ENCODE measurements at regions not wholly inside any gene's neighbourhood (a gene's known extent, or its start where the extent isn't known, plus 50 kb on each side); places are given as distances from the start of the nearest gene placed in this dataset.

DNA sequence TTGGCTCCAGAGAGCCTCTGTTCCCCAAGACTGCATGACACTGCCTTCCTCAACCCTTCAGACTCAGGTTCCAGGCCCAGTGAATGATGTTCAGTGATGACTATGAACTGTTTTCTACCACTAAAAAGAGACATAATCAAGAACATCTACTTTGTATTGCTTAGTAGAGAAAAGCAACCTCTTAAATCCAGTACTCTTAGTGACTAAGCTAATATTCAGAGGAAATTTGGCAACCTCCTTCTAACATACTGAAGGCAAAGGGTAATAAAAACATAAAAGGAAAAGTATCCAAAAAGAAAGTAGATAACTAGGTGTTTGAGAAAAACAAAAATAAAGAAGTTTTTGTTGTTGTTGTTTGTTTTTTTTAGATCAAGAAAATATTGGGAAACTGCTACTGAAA lies 153.3 kb upstream of the RUNX1 start:
- Mint-ChIP-seq H3K4me1 (ENCODE audit: low read depth) (peaks cover 40% of the 10 kb centered on the region), H3K27ac (no peak overlapping the region)
- CTCF ChIA-PET, result no interaction called here

DNA sequence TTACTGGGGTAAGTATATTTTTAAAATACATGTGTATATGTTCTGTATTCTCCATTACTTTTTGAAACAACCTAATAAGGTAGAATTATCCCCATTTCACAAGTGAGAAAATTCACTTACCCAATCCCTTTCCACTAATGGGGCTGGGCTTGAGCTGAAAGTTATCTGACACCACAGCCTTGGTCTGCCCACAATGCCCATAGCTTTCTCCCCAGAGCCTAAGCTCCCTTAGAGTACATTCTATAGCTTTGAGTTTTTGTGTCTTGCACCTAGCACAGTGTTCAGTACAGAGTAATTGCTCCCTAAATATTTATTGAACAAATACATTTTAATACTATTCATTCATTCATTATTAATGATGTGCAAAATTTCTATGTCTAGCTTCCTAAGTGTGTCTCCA lies 152.7 kb upstream of the RUNX1 start:
- no peaks in the 10 kb centered on the region for H3K27me3 Mint-ChIP-seq
- intact Hi-C loops (cut with micrococcal nuclease), result no loop called here
- TF ChIP-seq, protein P1, sequence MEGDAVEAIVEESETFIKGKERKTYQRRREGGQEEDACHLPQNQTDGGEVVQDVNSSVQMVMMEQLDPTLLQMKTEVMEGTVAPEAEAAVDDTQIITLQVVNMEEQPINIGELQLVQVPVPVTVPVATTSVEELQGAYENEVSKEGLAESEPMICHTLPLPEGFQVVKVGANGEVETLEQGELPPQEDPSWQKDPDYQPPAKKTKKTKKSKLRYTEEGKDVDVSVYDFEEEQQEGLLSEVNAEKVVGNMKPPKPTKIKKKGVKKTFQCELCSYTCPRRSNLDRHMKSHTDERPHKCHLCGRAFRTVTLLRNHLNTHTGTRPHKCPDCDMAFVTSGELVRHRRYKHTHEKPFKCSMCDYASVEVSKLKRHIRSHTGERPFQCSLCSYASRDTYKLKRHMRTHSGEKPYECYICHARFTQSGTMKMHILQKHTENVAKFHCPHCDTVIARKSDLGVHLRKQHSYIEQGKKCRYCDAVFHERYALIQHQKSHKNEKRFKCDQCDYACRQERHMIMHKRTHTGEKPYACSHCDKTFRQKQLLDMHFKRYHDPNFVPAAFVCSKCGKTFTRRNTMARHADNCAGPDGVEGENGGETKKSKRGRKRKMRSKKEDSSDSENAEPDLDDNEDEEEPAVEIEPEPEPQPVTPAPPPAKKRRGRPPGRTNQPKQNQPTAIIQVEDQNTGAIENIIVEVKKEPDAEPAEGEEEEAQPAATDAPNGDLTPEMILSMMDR (IDR thresholded peaks at IDR 0.05), result no peak
- ChIA-PET POLR2A (interaction anchor here (1.1 kb wide), 1 partner anchor 197 kb away, joined by 3 read pairs; no protein-coding TSS in a partner anchor), CTCF (no interaction called here)
- no peak overlapping the region for H3K4me3 Mint-ChIP-seq
- no peak overlapping the region for H3K27ac Mint-ChIP-seq
- peaks cover 39% of the 10 kb centered on the region for H3K4me1 Mint-ChIP-seq (ENCODE audit: low read depth)
- H3K9me3 Mint-ChIP-seq, result no peaks in the 10 kb centered on the region
- no peaks in the 10 kb centered on the region for H3K36me3 Mint-ChIP-seq (ENCODE audit: low read depth)
- DNase-seq (no peak), ATAC-seq (no peak)

More for the DNA sequence above, 153.3 kb upstream of the RUNX1 start:
- Mint-ChIP-seq H3K9me3 (no peaks in the 10 kb centered on the region), H3K4me3 (no peak overlapping the region), H3K36me3 (ENCODE audit: low read depth) (no peaks in the 10 kb centered on the region), H3K27me3 (no peaks in the 10 kb centered on the region)
- POLR2A ChIA-PET, result no interaction called here
- intact Hi-C loops (cut with micrococcal nuclease), result no loop called here
- TF ChIP-seq, protein P1 (IDR thresholded peaks at IDR 0.05), result no peak
- ATAC-seq (no peak), DNase-seq (no peak)

DNA sequence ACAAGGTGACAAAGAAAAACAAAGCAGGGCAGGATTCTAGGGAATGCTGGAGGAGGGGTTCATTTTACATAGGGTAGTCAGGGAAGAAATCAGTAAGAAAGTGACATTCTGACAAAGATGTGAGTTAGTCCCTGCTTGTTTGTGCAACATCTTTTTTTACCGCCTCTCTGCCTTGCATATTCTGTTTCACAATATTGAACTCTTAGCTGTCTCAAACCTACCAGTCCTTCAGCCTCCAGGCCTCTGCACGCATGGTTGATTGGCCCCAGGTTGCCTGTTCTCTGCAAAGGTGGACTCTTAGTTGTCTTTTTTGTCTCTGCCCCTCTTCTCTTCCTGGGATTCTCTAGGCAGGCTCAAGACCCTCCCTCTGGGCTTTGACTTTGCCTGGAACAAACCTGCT lies 152.2 kb upstream of the RUNX1 start:
- CTCF ChIA-PET, result no interaction called here
- Mint-ChIP-seq H3K9me3 (peaks cover under 1% of the 10 kb centered on the region), H3K36me3 (ENCODE audit: low read depth) (no peaks in the 10 kb centered on the region), H3K27ac (no peak overlapping the region), H3K4me1 (ENCODE audit: low read depth) (peaks cover 36% of the 10 kb centered on the region), H3K4me3 (no peak overlapping the region), H3K27me3 (no peaks in the 10 kb centered on the region)
- POLR2A ChIA-PET, result interaction anchor here (1.1 kb wide), 1 partner anchor 197 kb away, joined by 3 read pairs; no protein-coding TSS in a partner anchor
- TF ChIP-seq, protein P1 (IDR thresholded peaks at IDR 0.05), result no peak
- DNase-seq (no peak), ATAC-seq (no peak)
- intact Hi-C loops (cut with micrococcal nuclease), result no loop called here

DNA sequence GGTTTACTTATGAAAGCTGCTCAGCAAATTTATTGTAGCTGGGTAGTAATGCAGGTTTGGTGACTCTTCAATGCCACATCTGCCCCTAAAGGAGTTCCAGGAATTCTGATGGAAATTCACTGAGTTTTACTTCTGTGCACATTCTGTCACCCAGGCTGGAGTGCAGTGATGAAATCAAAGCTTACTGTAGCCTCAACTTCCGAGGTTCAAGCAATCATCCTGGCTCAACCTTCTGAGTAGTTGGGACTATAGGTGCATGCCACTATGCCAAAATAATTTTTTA lies 150.6 kb upstream of the RUNX1 start:
- DNase-seq (no peak), ATAC-seq (no peak)
- H3K4me3 Mint-ChIP-seq, result no peak overlapping the region
- TF ChIP-seq, protein P1 (IDR thresholded peaks at IDR 0.05), result no peak
- no peaks in the 10 kb centered on the region for H3K27me3 Mint-ChIP-seq
- intact Hi-C loops (cut with micrococcal nuclease), result no loop called here
- peaks cover 24% of the 10 kb centered on the region for H3K4me1 Mint-ChIP-seq (ENCODE audit: low read depth)
- no peaks in the 10 kb centered on the region for H3K36me3 Mint-ChIP-seq (ENCODE audit: low read depth)
- H3K27ac Mint-ChIP-seq, result no peak overlapping the region
- POLR2A ChIA-PET, result no interaction called here
- peaks cover 3% of the 10 kb centered on the region for H3K9me3 Mint-ChIP-seq
- CTCF ChIA-PET, result interaction anchor here (1.3 kb wide), 1 partner anchor 149 kb away, joined by 5 read pairs; no protein-coding TSS in a partner anchor

DNA sequence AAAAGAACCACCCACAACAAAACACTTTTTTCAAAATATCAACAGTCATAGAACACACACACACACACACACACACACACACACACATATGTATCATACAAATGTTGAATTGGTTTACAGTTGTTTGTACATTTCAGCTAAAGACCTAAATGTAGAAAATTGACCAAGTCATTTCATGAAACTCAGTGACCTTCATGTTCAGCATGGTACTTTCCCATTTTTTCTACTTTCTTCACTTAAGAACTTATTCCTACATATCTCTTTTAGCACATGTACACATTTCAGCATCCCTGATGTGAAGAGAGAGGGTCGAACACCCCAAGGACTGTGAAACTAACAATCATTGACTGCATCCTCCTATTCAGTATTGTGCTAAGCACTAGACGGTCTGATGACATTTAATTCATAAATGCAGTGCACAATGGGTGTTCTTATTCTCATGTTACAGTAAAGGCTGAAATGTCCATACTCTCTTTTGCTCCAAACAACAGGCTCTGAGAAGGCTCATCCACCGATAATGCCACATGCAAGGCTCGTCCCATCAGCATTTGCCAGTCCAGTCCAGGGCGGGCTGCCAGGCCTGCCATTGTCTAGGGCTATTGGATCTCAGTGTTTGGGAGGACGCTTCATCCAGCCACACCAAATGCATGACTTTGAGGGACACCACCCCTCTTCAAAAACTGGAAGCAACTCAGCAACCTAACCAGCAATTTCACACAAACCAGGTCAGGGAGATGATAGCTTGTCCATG lies 150.1 kb upstream of the RUNX1 start:
- no peaks in the 10 kb centered on the region for H3K27me3 Mint-ChIP-seq
- peaks cover 3% of the 10 kb centered on the region for H3K9me3 Mint-ChIP-seq
- ChIA-PET POLR2A (interaction anchor here (0.6 kb wide), 1 partner anchor 162 kb away, joined by 3 read pairs; no protein-coding TSS in a partner anchor), CTCF (interaction anchor here (1.3 kb wide), 2 partner anchors 16 to 148 kb away, joined by 3 to 5 read pairs; no protein-coding TSS in a partner anchor)
- H3K4me3 Mint-ChIP-seq, result no peak overlapping the region
- H3K27ac Mint-ChIP-seq, result no peak overlapping the region
- H3K36me3 Mint-ChIP-seq (ENCODE audit: low read depth), result no peaks in the 10 kb centered on the region
- H3K4me1 Mint-ChIP-seq (ENCODE audit: low read depth), result peaks cover 21% of the 10 kb centered on the region
- intact Hi-C loops (cut with micrococcal nuclease), result no loop called here
- DNase-seq (no peak), ATAC-seq (no peak)
- TF ChIP-seq, protein P1 (IDR thresholded peaks at IDR 0.05), result no peak

Measured in activated CD8-positive, alpha-beta T cell treated with anti-CD3 and anti-CD28 coated beads for 36 hours (primary cell).